SK-N-MC (cell line): ENCODE measurements at regions not wholly inside any gene's neighbourhood (a gene's known extent, or its start where the extent isn't known, plus 50 kb on each side); places are given as distances from the start of the nearest gene placed in this dataset.

Experiments
- DNase-seq: peaks from one replicate; pipeline ENCODE4 v3.0.0-alpha.2; 2011; ENCODE audit warnings: low read depth, low spot score
- H3K27ac ChIP-seq: fragments of 200-600 bp; sonication (generic); 2 replicates; pipeline ENCODE4 v1.5.1; 2016; ENCODE audit warnings: mixed run types
- H3K36me3 ChIP-seq: fragments of 200-600 bp; sonication (generic); 2 replicates; pipeline ENCODE4 v1.6.1; 2017; ENCODE audit warnings: antibody characterized with exemption, low read length, mixed read lengths; ENCODE audit not compliant: insufficient read depth
- H3K4me3 ChIP-seq: fragments of 200-600 bp; sonication (generic); 2 replicates; pipeline ENCODE4 v1.5.1; 2016
- H3K9ac ChIP-seq: fragments of 200-600 bp; sonication (generic); 2 replicates; pipeline ENCODE4 v1.8.0; 2017; ENCODE audit warnings: mixed run types, mixed read lengths; ENCODE audit not compliant: insufficient read length
- H3K9me3 ChIP-seq: fragments of 200-600 bp; sonication (generic); 2 replicates; pipeline ENCODE4 v1.6.1; 2017; ENCODE audit warnings: low read depth, mild to moderate bottlenecking, antibody characterized with exemption, low read length, moderate library complexity, mixed read lengths
- EZH2 ChIP-seq: fragments of 200-600 bp; sonication (generic); IDR thresholded peaks from one replicate; pipeline ENCODE4 v1.6.1; 2017; ENCODE audit warnings: antibody characterized with exemption
- FOXP2 ChIP-seq: optimal IDR thresholded peaks from 2 replicates; pipeline ENCODE3; 2011; ENCODE audit warnings: mild to moderate bottlenecking, moderate library complexity; ENCODE audit not compliant: insufficient read depth; ENCODE audit errors: extremely low read length, control extremely low read depth
- POLR2AphosphoS5 ChIP-seq: IDR thresholded peaks from 2 replicates; pipeline ENCODE4 v1.6.1; 2012; ENCODE audit warnings: mild to moderate bottlenecking, low read depth, low read length, borderline replicate concordance

GRCh38 chr4:189022440-189023035 is 883.3 kb downstream of the TRIML1 start:
- TF ChIP-seq POLR2AphosphoS5 (no peak), FOXP2 (no peak), EZH2 (no peak)
- no peaks in the 10 kb centered on the region for H3K36me3 ChIP-seq
- no peak overlapping the region for H3K27ac ChIP-seq
- no peak overlapping the region for H3K4me3 ChIP-seq
- no peak for DNase-seq
- H3K9me3 ChIP-seq = no peaks in the 10 kb centered on the region
- no peak overlapping the region for H3K9ac ChIP-seq

DNA sequence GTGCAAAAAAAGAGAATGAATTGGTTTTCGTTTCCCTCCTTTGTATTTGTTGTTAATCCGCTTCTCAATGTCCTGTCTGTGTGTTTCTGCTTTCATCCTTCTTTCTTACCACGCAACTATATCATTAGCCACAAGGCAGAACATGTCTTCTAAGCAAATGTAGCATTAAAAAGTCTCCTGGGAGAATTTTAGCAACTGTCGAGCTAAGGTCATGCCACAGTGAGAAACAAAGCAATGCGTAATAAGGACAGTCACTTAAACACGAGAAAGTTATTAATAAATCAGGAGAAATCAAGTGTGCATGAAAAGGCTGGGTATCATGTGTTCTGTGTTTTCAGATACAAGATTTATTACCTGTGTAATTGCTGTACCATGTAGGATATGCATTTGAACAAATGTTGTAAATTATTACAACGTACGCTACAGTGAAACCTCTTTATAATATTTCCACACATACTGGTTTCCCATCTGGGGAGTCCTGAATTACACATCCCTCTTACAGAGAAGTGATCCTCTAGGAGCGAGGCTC is 890.8 kb downstream of the TRIML1 start:
- no peaks in the 10 kb centered on the region for H3K9me3 ChIP-seq
- TF ChIP-seq EZH2 = no peak
- no peak for TF ChIP-seq POLR2AphosphoS5
- no peak for TF ChIP-seq FOXP2
- H3K36me3 ChIP-seq = no peaks in the 10 kb centered on the region
- H3K4me3 ChIP-seq = no peak overlapping the region
- no peak overlapping the region for H3K27ac ChIP-seq
- no peak for DNase-seq
- H3K9ac ChIP-seq = no peak overlapping the region

DNA sequence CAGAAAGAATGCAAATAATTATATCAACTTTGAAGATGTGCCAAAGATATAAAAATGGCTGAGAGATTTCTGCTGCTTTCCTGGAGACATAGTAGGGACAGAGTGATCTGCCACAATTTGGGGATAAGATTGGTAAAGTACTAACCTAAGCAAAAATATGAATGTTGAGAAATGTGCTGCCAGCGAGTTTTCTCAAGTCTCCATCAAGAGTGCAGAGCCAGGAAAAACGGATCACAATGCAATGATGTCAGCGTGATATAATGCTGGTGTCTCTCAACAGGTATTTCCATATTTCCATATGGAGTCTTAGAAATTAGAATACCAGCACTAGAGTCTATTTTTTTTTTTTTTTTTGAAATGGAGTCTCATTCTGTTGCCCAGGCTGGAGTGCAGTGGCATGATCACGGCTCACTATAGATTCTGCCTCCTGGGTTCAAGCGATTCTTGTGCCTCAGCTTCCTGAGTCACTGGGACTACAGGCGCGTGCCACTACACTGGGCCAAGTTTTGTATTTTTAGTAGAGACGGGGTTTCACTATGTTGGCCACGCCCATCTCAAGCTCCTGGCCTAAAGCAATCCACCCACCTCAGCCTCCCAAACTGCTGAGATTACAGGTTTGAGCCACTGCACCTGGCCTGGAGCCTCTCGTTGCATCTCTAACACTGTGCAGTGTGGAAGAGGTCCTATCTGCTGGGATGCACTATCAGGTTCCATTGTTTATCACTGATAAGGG is 893.5 kb downstream of the TRIML1 start:
- H3K36me3 ChIP-seq = no peaks in the 10 kb centered on the region
- no peak for DNase-seq
- no peak overlapping the region for H3K27ac ChIP-seq
- no peak overlapping the region for H3K4me3 ChIP-seq
- H3K9ac ChIP-seq = no peak overlapping the region
- TF ChIP-seq FOXP2 = no peak
- TF ChIP-seq POLR2AphosphoS5 = no peak
- TF ChIP-seq EZH2 = no peak
- no peaks in the 10 kb centered on the region for H3K9me3 ChIP-seq

DNA sequence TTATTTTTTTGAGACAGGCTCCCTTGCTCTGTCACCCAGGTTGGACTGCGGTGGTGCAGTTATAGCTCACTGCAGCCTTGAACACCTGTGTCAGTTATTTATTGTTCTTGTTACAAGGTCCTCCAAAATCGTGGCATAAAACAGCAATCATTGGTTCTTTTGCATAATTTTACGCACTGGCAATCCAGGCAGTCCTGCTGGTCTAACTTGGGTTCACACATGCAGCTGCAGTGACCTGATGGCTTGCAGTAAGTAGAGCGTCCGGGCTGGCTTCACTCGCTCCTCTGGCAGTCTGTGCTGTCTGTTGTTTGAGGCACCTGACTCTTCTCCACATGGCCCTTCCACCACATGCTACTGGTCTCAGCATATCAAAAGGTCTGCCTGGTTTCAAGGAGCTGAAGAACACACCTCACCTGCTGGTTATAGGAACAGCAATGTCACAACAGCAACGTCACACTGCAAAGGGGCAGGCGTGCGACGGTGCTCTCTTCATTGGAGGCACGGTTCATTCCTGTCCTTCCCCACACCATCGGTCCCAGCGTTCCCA is 894.6 kb downstream of the TRIML1 start:
- DNase-seq = no peak
- TF ChIP-seq EZH2 (no peak), POLR2AphosphoS5 (no peak), FOXP2 (no peak)
- Histone ChIP-seq H3K4me3 (no peak overlapping the region), H3K9ac (no peak overlapping the region), H3K27ac (no peak overlapping the region), H3K9me3 (no peaks in the 10 kb centered on the region), H3K36me3 (no peaks in the 10 kb centered on the region)

DNA sequence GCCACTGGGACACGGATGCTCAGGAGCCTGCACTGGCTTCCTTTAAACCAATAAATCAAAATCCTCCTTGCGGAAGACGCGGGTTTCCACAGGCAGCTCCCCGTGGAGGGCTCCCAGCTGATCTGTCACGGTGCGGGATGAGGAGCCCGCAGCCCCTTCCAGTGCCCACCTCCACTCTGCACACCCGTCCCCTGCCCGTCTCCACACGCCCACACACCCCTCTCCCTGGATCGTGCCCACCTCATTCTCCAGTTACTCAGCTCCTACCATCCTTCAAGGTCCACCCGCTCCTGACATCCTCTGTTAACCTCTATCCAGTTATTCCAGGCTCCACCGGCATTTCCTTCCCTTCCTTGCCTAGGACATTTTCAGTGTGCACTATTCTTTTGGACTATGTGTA is 895.9 kb downstream of the TRIML1 start:
- no peak for TF ChIP-seq EZH2
- TF ChIP-seq FOXP2 = no peak
- no peak for TF ChIP-seq POLR2AphosphoS5
- Histone ChIP-seq H3K4me3 (no peak overlapping the region), H3K9ac (no peak overlapping the region), H3K27ac (no peak overlapping the region), H3K9me3 (no peaks in the 10 kb centered on the region), H3K36me3 (no peaks in the 10 kb centered on the region)
- no peak for DNase-seq

- H3K4me3 ChIP-seq = no peak overlapping the region
- no peaks in the 10 kb centered on the region for H3K36me3 ChIP-seq
- no peak overlapping the region for H3K27ac ChIP-seq
- TF ChIP-seq POLR2AphosphoS5 (no peak), FOXP2 (no peak), EZH2 (no peak)
- H3K9ac ChIP-seq = no peak overlapping the region
- H3K9me3 ChIP-seq = no peaks in the 10 kb centered on the region
- no peak for DNase-seq
Measured at GRCh38 chr4:189035654-189036053, 896.4 kb downstream of the TRIML1 start.

GRCh38 chr4:189036906-189037305 is 897.7 kb downstream of the TRIML1 start:
- TF ChIP-seq POLR2AphosphoS5 (no peak), FOXP2 (no peak), EZH2 (no peak)
- DNase-seq = no peak
- Histone ChIP-seq H3K4me3 (no peak overlapping the region), H3K27ac (no peak overlapping the region), H3K9me3 (no peaks in the 10 kb centered on the region), H3K9ac (no peak overlapping the region), H3K36me3 (no peaks in the 10 kb centered on the region)

- no peak overlapping the region for H3K9ac ChIP-seq
- H3K9me3 ChIP-seq = no peaks in the 10 kb centered on the region
- H3K36me3 ChIP-seq = no peaks in the 10 kb centered on the region
- no peak overlapping the region for H3K4me3 ChIP-seq
- TF ChIP-seq FOXP2 (no peak), POLR2AphosphoS5 (no peak), EZH2 (no peak)
- H3K27ac ChIP-seq = no peak overlapping the region
- no peak for DNase-seq
Measured at GRCh38 chr4:189046642-189047041, 894.0 kb upstream of the FRG1 start.
